HG02678 (cell line): ENCODE measurements at regions not wholly inside any gene's neighbourhood (a gene's known extent, or its start where the extent isn't known, plus 50 kb on each side); places are given as distances from the start of the nearest gene placed in this dataset.

Experiments
- ATAC-seq: cut with Tn5 transposase; IDR thresholded peaks from one replicate; pipeline ENCODE4 v1.9.1; 2021; ENCODE audit warnings: mild to moderate bottlenecking, moderate library complexity; ENCODE audit not compliant: unreplicated experiment

GRCh38 chr4:35836596-35836995 lies 407.7 kb downstream of the ARAP2 start:
- ATAC-seq: no peak

DNA sequence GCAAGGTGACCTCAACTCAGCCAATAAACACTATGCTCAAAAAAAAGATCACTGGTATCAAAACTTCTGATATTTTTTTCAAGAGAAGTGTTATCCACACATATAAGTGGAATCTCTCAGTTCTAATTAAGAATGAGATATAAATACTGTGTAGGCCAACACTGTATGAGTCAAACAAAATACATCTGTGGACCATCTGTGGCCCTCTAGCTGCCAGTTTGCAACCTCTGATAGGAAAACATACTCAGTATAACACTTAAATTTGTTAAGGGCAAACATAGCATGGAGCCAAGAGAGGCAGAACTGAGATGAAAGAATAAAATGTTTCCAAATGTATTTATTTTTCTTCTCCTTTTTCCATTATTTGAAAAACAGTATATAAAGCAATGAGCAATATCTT lies 377.3 kb downstream of the ARAP2 start:
- no peak for ATAC-seq

DNA sequence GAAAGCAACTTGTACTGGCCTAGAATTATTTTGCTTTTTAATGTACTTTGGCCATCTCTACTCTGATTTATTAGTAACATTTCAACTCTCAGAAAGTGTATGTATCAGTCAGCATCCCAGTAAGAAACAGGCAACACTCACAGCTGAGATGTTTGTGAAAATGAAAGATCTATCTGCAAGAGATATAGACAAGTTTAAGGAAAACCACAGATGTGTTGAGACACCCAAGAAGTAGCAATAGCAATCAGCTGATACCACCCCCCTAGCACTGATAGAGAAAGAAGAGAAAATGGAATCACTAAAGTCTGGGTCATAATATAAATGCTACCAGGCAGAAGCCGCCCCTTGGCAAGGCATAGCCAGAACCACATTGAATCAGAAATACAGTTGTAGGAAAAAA lies 372.0 kb downstream of the ARAP2 start:
- no peak for ATAC-seq

GRCh38 chr4:35879479-35879878 lies 364.8 kb downstream of the ARAP2 start:
- ATAC-seq: no peak

DNA sequence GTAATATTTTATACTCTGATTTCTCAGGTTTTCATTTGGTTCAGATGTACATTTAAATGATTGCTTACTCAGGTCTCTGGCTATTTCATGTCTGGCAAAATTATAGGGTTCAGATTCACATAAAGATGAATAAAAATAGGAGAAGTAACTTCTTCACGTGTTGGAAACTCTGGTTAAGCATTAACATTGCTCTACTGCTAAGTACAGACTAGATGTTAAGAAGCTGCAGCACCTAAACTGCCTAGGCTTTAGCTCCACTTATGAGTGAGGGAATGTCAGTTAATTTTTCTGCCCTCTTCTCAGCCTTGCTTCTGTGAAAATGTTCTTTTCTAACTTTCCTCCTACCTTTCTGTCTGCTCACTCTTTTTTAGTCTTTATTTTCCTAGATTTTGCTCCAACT lies 361.2 kb downstream of the ARAP2 start:
- no peak for ATAC-seq

DNA sequence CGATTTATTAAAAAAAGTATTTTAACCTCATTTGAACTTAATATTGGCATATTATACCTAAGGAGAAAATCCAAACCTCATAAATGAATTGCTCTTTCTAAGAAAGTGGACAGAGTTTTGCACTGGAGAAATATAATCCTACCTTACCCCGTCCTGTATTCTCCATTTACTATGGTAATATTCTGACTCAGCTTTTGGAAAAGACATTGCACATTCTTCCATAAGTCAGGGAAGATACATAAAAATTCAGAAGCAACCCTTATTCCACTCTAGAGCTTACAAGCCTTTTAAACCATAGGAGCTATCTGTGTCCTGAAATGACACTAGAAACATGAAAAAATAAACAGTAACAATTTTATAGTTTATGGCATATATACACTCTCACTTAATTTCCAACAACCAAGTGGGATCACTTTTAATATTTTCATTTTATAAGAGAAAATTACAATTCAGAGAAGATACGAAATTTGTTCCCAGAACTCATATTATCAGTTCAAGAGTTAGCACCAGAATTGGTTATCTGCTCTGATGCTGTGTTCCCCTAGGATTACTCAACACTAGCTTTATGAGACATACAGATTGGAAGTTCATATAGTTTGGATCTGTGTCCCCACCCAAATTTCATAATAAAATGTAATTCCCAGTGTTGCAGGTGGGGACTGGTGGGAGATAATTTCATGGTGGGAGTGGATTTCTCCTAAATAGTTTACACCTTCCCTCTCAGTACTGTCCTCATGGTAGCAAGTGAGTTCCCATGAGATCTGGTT lies 359.4 kb downstream of the ARAP2 start:
- no peak for ATAC-seq

DNA sequence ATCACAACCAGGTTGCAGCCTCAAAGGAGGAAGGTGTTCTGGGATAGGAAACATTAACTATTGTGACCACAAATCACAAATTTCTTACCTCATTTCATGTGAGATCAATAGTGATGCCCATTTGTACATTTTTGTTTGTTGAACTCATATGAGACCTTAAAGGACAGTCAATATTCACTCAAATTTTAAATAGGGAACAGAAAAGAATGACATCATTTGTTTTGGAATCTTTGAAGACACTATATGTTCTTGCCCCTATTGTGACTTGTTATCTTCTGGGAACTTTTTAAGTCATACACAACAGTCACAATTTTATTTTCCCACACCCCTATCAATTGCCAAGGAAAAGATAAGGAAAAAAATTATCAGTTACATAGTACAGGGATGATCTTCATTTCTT lies 346.5 kb downstream of the ARAP2 start:
- ATAC-seq: no peak

DNA sequence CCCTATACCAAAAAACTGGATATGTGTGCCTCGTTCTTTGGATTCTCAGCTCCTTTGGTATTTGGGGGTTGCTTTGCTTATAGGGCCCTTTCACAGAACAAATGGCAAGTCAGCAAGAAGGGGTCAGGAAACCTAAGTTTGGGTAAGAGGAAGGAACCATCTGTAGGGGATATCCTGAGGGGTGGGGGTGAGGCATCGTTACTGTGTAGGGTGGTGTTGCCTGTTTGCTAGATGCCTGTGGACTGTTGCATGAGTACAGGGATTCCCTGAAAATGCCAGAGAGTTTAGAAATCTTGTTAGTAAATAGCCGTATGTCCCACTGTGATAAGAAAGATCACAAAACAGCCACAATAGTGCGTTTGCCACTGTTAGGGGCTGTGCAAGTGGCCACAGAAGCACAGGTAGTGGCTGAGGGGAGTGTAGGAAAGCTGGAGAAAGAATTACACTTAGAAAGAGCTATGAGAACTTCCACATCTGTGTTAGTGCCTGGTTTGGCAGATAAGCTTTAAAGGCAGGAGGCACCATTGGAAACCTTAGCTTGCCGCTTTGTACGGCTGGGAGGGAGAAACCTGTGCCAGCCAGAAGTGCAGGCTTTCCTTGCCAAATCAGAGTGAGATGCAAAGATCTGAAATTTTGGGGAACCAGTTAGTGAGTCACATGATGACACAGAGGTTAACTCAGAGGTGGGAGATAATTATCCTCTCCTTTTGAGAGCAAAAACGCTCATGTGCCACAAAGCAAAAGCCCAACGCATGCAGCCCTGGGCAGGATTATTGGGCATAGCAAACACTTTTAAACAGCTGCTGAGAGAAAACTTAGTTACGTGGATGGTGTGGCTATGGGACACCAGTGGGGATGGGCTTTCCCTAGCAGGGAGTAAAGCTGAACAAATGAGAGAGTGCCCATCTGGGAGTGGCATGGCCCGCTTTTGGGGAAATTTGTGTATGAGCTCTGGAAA lies 343.7 kb downstream of the ARAP2 start:
- ATAC-seq: no peak

DNA sequence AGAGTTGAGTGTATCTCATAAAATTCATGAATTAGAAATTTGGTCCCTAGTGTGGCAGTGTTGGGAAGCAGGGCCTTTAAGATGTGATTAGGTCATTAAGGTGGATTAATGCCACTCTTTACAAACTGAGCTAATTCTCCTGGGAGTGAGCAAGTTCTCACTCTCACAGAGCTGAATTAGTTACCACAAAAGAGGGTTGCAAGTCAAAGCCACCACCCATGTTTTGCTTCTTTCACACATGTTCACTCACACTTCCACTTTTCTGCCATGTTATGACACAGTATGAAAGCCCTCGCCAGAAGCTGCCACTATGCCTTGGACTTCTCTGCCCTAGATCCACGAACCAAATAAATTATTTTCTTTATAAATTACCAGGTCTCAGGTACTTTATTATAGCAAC lies 332.1 kb downstream of the ARAP2 start:
- ATAC-seq: peak; percentile 82

- ATAC-seq: no peak
These were observed 325.8 kb downstream of the ARAP2 start for GRCh38 chr4:35918491-35918977.

DNA sequence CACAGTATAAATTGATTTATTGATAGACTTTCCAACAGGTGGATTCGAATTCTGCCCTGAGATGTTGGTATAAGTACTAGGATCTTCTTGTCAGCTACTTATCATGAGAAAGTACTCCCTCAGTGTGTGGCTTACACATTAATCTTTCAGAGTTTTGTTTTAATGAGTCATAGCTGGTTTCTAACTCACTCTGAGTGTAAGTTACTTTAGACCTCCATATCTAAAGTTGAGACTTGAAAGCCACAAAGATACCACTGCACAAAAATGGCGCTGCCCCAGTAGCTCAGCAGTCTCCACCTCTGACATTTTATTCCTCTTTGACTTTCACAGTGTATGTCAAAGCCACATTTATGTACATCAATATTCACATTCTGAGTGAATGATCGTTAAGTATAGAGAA lies 318.5 kb downstream of the ARAP2 start:
- peak; percentile 87 for ATAC-seq

GRCh38 chr4:35926788-35927187 lies 317.5 kb downstream of the ARAP2 start:
- ATAC-seq: no peak

DNA sequence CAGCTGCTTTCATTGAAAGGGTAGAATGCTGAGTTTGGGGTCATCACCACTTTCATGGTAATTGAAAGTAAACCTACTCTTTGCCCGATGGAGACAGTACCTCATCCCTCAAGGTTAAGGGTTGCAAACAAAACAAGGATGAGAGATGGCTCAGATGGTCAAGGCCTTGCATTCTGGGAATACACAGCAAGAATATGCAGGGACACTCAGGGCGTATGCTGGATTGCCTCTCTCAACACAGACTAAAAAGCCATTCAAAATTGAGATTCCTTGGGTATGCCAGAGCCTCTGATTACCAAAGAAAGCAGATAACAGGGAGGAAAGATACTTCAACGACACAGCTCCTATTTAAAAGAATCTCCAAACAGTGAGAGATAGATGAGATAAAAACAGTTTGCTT lies 310.4 kb downstream of the ARAP2 start:
- no peak for ATAC-seq

- ATAC-seq: no peak
These were observed 309.9 kb downstream of the ARAP2 start for GRCh38 chr4:35934320-35934981.

- no peak for ATAC-seq
These were observed 305.4 kb downstream of the ARAP2 start for GRCh38 chr4:35938936-35939335.

GRCh38 chr4:35939751-35940150 lies 304.6 kb downstream of the ARAP2 start:
- ATAC-seq: no peak

DNA sequence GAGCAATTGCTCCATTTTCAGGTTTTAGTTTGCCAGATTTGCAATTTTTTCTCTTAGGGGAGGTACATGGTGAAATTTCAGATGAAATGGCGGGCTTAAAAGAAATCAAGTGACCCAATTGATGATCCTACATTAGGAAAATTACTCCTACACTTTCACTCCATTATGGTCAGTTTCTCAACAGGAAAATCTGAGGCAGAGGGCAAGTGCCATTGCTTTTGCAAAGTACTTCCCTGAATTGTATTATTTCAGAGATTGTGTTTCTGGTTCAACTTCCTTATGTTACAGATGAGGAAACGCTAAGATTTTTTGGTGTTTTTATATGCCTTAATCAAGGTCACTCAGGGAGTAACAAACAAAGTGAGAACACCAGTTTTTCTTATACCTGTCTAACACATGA lies 302.2 kb downstream of the ARAP2 start:
- ATAC-seq: no peak

DNA sequence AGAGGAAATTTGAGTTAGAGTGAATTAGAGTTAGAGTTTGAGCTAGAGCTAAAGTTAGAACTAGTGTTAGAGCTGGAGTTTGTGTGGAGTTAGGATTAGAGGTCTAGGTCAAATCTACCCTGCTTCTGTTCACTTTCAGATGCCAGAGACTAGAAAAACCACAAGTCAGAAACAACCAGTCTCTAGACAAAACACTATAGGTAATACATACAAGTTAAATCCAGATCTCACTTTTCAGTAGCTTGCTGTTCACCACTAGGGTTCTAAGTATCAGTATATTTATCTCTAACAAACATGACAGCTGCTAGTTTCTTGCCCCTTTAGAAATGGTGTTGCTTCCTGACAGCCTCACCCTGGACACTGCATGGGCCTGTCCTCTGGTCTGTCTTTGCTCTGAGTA lies 300.7 kb downstream of the ARAP2 start:
- no peak for ATAC-seq

- ATAC-seq: no peak
These were observed 296.1 kb downstream of the ARAP2 start for GRCh38 chr4:35948171-35948570.

DNA sequence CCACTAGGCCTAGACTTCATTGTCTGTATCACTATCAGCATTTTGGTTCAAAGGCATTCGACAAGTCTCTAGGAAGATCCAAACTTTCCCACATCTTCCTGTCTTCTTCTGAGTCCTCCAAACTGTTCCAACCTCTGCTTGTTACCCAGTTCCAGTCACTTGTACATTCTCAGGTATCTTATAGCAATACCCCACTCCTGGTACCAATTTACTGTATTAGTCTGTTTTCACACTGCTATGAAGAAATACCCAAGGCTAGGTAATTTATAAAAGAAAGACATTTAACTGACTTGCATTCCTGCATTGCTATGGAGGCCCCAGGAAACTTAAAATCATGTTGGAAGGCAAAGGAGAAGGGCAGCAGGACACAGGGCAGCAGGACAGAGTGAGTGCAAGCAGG lies 293.9 kb downstream of the ARAP2 start:
- no peak for ATAC-seq

DNA sequence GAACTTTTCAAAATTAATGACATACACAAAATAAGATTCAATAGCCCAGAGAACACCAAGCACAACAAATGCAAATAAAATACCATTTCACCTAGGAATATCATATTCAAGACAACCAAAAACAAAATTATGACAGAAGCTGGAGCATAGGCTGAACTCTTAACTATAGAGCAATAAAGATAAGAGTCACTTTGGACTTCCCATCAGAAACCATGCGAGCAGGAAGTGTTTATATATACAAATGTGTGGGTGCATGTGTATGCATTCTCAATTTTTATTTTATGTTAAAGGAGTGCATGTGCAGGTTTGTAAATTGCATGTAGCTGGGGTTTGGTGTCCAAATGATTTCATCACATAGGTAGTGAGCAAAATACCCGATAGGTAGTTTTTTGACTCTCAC lies 291.6 kb downstream of the ARAP2 start:
- no peak for ATAC-seq
